ENCODE measurements at regions not wholly inside any gene's neighbourhood (a gene's known extent, or its start where the extent isn't known, plus 50 kb on each side); places are given as distances from the start of the nearest gene placed in this dataset.
"Not testable (repeated sequence)": the region's sequence is repeated elsewhere in the genome, so short reads cannot be mapped to it uniquely, and the experiment has no call there.

GRCh38 chr9:18281291-18281690 is 192.7 kb upstream of the ADAMTSL1 start:
- no peak for DNase-seq (ENCODE audit: low read depth in 2 of 2)

DNA sequence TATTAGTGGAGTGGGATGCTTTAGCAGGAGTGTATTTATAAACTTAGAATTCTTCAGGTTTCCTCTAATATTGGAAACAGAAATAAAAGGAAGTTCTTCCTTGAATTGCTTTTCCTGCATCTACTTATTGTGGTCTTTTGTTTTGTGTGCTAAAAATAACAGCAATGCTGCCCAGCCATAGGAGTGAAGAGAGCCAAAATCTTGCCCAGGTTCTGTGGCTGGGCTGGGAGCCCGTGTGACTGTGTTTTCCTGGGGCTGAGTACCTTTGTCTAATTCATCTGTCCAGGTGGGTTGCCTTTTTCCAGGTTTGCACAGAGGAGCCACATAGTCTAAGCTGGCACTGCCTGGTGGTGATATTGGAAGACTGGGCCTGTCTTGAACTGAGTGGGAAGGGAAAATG is 179.7 kb upstream of the ADAMTSL1 start:
- DNase-seq (ENCODE audit: low read depth in 2 of 2) = no peak

DNA sequence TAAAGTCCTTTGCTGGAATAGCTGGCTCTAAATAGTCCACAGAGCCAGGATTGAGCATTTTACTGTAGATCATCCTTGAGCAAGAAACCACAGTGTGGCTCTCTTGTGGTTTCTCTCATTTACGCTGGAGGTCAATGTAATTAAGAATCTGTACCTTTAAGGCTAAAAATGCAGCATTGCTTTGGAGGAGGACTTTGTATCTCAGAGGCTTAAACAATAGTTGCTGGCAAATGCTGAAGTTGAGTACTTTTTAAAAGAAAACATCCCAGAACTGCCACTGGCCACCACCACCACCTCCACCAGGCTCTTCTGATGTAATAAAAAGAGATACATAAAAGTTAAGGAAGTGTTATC is 177.3 kb upstream of the ADAMTSL1 start:
- no peak for DNase-seq (ENCODE audit: low read depth in 2 of 2)

DNA sequence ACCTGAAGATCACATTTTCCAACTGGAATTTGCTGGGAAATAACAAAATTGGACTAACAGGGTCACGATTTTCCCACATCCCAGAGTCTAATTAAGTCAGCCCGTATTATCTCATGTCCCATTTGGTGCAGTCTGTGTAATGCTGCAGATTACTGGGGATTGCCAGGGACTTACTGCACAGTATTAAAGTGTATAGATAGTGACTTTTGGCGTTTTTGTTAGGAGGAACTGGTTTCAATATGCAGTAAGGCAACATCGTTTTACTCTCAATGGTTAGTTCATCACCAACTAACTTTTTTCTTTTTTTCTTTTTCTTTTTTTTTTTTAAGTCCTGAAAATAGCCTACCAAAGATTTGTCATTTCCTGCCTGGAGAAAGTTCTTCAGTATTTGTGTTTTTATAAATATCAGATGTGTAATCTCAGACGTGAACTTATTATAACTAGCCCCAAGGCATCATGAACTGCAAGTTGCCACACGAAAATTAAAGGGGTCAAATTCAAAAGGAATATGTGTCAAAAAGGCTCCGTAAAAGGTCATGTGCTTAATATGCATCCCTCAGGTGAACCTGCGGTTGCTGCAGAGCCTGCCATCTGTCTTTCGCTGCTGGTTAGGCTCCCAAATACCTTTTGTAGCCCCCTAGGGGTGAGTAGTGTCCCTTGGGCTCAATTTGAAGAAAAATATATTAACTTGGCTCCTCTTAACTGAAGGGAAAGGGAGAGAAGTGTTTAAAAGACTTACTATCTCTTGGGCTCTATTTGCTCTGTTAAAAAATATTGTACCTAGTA is 176.7 kb upstream of the ADAMTSL1 start:
- DNase-seq (ENCODE audit: low read depth in 2 of 2) = no peak

- no peak for DNase-seq (ENCODE audit: low read depth in 2 of 2)
These were observed 174.5 kb upstream of the ADAMTSL1 start for GRCh38 chr9:18299449-18299848.

DNA sequence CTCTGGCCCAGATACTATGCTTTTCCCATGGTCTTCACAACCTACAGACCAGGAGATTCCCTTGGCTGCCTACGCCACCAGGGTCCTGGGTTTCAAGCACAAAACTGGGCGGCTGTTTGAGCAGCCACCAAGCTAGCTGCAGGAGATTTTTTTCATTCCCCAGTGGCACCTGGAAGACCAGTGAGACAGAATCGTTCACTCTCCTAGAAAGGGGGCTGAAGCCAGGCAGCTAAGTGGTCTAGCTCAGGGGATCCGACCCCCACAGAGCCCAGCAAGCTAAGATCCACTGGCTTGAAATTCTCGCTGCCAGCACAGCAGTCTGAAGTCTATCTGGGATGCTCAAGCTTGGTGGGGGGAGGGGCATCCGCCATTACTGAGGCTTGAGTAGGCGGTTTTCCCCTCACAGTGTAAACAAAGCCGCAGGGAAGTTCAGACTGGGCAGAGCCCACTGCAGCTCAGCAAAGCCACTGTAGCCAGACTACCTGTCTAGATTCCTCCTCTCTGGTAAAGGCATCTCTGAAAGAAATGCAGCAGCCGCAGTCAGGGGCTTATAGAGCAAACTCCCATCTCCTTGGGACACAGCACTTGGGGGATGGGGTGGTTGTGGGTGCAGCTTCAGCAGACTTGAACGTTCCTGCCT is 168.7 kb upstream of the ADAMTSL1 start:
- not testable (repeated sequence) for DNase-seq (ENCODE audit: low read depth in 2 of 2)

DNA sequence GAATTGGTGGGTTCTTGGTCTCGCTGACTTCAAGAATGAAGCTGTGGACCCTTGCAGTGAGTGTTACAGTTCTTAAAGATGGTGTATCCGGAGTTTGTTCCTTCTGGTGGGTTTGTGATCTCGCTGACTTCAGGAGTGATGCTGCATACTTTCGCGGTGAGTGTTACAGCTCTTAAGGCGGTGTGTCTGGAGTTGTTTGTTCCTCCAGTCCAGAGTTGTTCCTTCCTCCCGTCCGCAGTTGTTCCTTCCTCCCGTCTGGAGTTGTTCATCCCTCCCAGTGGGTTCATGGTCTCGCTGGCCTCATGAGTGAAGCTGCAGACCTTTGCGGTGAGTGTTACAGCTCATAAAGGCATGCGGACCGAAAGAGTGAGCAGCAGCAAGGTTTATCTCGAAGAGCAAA is 159.6 kb upstream of the ADAMTSL1 start:
- DNase-seq (ENCODE audit: low read depth in 2 of 2) = no peak

GRCh38 chr9:18317896-18318295 is 156.1 kb upstream of the ADAMTSL1 start:
- DNase-seq (ENCODE audit: low read depth in 2 of 2) = no peak

- DNase-seq (ENCODE audit: low read depth in 2 of 2) = no peak
These were observed 154.0 kb upstream of the ADAMTSL1 start for GRCh38 chr9:18319918-18320445.

- DNase-seq (ENCODE audit: low read depth in 2 of 2) = no peak
These were observed 148.8 kb upstream of the ADAMTSL1 start for GRCh38 chr9:18324928-18325745.

DNA sequence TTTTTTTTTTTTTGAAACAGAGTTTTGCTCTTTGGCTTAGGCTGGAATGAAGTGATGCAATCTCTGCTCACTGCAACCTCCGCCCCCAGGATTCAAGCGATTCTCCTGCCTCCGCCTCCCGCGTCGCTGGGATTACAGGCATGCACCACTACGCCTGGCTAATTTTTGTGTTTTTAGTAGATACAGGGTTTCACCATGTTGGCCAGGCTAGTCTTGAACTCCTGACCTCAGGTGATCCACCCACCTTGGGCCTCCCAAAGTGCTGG is 148.3 kb upstream of the ADAMTSL1 start:
- DNase-seq (ENCODE audit: low read depth in 2 of 2) = not testable (repeated sequence)

GRCh38 chr9:18327121-18327520 is 146.8 kb upstream of the ADAMTSL1 start:
- no peak for DNase-seq (ENCODE audit: low read depth in 2 of 2)

DNA sequence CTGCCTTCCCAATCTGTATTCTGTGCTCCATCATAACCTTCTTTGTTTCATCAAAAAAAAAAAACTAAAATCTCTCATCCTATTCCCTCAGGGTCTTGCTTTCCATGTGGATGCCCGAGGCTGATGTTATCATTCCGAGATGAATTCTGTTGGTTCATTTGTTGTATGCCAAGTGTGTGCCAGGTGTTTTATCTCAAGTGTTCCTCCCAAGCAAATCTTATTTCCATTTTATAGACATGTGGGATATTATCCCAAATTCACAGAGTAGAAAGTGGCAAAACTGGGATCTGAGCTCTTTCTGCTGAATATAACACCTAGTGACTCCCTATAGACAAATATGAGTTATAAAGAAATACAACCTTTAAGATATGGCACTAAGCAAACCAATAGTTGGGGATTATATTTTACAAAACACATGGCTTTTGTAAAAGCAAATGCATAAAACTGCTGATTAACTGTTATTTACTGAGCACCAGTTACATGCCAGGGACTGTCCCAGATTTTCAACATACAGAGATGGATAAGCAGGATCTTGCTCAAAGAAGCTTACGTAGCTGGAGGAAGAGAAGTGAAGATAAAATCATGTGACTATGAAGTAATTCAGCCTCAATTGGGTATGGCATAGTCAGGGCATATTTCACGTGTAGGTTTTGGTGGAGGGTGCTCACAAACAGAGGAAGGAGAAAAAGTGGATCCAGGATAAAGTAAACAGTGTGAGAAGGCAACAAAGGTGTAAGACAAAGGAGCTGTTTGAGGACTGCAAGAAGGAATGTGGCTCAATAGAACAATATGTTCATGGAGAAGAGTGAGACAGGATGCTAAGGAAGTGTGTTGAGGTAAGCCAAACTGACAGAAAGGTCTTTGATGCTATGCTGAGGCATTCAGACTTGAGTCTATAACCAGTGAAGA is 143.3 kb upstream of the ADAMTSL1 start:
- no peak for DNase-seq (ENCODE audit: low read depth in 2 of 2)

- no peak for DNase-seq (ENCODE audit: low read depth in 2 of 2)
These were observed 142.7 kb upstream of the ADAMTSL1 start for GRCh38 chr9:18331310-18331684.

DNA sequence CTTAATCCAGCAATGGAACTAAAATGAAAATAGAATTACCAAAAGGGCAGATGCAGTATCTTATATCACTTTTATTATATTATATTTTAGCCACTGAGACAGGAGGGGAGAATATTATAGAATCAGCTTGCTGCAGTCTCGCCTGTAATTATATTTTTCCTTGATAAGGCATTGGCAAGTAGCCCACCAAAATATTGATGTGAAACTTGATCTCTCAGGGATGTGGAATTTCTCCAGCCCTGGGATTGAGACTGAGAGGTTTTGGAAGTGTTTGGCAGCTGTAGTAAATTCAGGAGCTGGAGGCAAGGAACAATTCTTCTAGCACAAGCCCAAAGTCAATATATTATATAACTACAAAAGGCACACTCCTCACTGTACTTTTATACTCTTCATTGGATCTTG is 142.1 kb upstream of the ADAMTSL1 start:
- no peak for DNase-seq (ENCODE audit: low read depth in 2 of 2)

- DNase-seq (ENCODE audit: low read depth in 2 of 2) = no peak
These were observed 140.8 kb upstream of the ADAMTSL1 start for GRCh38 chr9:18333157-18333556.

DNA sequence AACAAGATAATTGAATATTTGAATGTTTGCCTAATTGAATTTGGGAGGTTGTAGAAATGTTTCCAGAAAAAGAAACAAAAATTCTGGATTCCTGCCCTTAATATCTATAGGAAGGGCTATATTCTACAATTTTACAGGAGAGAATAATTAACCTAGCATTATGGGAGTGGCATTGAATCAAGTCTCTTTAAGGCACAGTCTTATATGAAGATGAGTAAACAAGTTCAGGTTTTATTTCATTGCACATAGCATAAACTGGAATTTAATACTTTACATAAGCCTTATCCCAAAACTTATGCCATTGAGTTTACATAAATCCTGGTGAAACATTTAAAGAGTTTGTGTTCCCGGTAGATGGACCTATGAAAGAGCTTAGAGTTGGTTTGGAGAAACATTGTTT is 138.1 kb upstream of the ADAMTSL1 start:
- no peak for DNase-seq (ENCODE audit: low read depth in 2 of 2)

DNA sequence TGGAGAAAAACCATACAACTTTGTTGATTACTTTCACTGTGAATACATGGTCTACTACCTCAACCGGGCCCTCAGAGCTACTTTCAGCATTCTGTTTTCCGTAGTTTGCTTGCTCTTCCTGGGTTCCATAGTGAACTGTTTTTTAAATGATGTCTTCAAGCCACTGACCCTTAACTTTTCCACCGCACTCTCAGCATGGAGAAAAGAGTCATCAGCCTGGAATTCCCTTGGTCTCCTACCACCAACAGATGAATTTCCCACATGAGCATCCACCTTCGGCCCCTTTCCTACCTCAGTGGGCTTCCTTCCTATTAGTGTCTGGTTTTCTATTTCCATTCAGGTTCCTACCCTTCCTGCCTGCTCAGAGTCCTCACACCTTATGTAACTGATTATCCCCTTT is 135.9 kb upstream of the ADAMTSL1 start:
- no peak for DNase-seq (ENCODE audit: low read depth in 2 of 2)

- DNase-seq (ENCODE audit: low read depth in 2 of 2) = no peak
These were observed 130.2 kb upstream of the ADAMTSL1 start for GRCh38 chr9:18343784-18344183.

DNA sequence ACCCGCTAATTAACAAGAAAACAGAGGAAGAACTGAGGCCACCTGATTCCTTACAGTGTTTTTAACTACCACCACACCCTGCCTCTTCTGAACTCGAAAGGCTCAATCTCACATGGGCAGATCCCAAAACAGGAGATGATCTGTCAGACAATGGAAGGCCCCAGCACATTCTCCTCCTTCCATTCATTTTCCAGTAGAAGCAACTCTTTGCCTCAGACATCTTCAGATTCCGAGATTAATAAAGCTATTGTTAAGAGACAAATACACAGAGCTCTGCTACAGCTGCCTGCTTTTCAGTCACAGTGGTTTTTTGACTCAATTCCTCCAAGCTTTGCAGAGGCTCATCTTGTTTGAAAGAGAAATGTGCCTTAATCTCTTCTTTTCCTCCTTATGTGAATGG is 127.2 kb upstream of the ADAMTSL1 start:
- DNase-seq (ENCODE audit: low read depth in 2 of 2) = no peak

DNA sequence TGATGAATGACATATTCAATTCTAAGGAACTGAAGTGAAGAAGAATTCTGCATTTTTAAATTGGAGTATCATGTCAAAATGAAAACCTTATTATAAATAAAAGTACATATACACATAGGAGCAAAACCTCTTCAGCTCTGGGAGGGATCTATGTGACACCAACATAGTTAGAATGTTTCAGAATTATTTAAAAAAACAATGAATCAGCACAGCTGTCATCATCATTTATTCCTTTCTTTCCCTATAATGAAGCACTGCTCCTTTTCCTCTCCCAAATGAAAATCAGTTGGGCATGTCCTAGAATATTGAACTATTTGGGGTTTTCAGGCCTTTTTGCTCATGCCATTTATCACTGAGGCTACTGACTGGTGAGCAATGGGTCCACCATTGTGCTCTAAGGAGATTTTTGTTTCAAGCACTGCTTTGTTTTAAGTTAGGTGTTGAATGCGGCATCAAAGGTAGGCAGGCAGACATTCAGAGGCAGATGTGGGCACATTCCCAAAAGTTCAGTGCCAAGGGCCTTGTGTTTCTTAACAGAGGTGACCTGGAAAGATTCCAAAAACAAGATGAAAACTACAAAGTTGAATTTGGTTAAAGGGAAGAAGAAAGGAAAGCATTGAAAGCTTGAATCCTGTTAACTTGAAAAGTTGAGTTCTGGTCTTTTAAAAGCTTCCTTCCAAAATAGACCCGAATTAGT is 126.4 kb upstream of the ADAMTSL1 start:
- no peak for DNase-seq (ENCODE audit: low read depth in 2 of 2)
